MM.1S (cell line): ENCODE measurements at regions not wholly inside any gene's neighbourhood (a gene's known extent, or its start where the extent isn't known, plus 50 kb on each side); places are given as distances from the start of the nearest gene placed in this dataset.
A peak's percentile ranks its signal among the peaks of the same experiment; 100 is the strongest.
"Not testable (repeated sequence)": the region's sequence is repeated elsewhere in the genome, so short reads cannot be mapped to it uniquely, and the experiment has no call there.

Experiments used
- DNase-seq: peaks from one replicate; pipeline ENCODE4 v3.0.0-alpha.2; 2015
- H2AFZ ChIP-seq: fragments of 300-600 bp; sonication (generic); 2 replicates; pipeline ENCODE4 v1.6.0; 2016; ENCODE audit warnings: antibody characterized with exemption, low read length
- H3F3A ChIP-seq: fragments of 300-600 bp; sonication (generic); 2 replicates; pipeline ENCODE4 v1.6.1; 2016; ENCODE audit warnings: mild to moderate bottlenecking, antibody characterized with exemption, low read length, moderate library complexity, mixed read lengths; ENCODE audit not compliant: insufficient read depth
- H3K27ac ChIP-seq: fragments of 300-600 bp; sonication (generic); 2 replicates; pipeline ENCODE4 v1.5.1; 2016; ENCODE audit warnings: mild to moderate bottlenecking, low read length
- H3K27me3 ChIP-seq: fragments of 300-600 bp; sonication (generic); replicated peaks from 2 replicates; pipeline ENCODE4 v1.6.0; 2016; ENCODE audit warnings: low read length; ENCODE audit not compliant: insufficient read depth
- H3K36me3 ChIP-seq: fragments of 300-600 bp; sonication (generic); replicated peaks from 2 replicates; pipeline ENCODE4 v1.6.1; 2016; ENCODE audit warnings: mild to moderate bottlenecking, low read length, mixed read lengths; ENCODE audit not compliant: insufficient read depth
- H3K4me1 ChIP-seq: fragments of 300-600 bp; sonication (generic); 2 replicates; pipeline ENCODE4 v1.6.1; 2016; ENCODE audit warnings: low read length, mixed read lengths
- H3K4me2 ChIP-seq: fragments of 300-600 bp; sonication (generic); 2 replicates; pipeline ENCODE4 v1.6.0; 2016; ENCODE audit warnings: low read depth, low read length
- H3K4me3 ChIP-seq: fragments of 300-600 bp; sonication (generic); 2 replicates; pipeline ENCODE4 v1.5.1; 2016; ENCODE audit warnings: low read length, mixed read lengths
- H3K79me2 ChIP-seq: fragments of 300-600 bp; sonication (generic); 2 replicates; pipeline ENCODE4 v1.6.1; 2016; ENCODE audit warnings: mixed run types, low read length, mixed read lengths
- H3K9ac ChIP-seq: fragments of 300-600 bp; sonication (generic); 2 replicates; pipeline ENCODE4 v1.6.1; 2016; ENCODE audit warnings: low read length, mixed read lengths
- H3K9me2 ChIP-seq: fragments of 300-600 bp; sonication (generic); replicated peaks from 2 replicates; pipeline ENCODE4 v1.6.1; 2016; ENCODE audit warnings: mild to moderate bottlenecking, low read length, mixed read lengths; ENCODE audit not compliant: insufficient read depth
- H3K9me3 ChIP-seq: fragments of 300-600 bp; sonication (generic); replicated peaks from 2 replicates; pipeline ENCODE4 v1.6.1; 2016; ENCODE audit warnings: mild to moderate bottlenecking, low read length, mixed read lengths; ENCODE audit not compliant: insufficient read depth
- H4K20me1 ChIP-seq: fragments of 300-600 bp; sonication (generic); 2 replicates; pipeline ENCODE4 v1.6.1; 2016; ENCODE audit warnings: mild to moderate bottlenecking, low read length, moderate library complexity, mixed read lengths; ENCODE audit not compliant: insufficient read depth
- EZH2 ChIP-seq: fragments of 300-600 bp; sonication (generic); optimal IDR thresholded peaks from 2 replicates; pipeline ENCODE3; 2017; ENCODE audit warnings: low read depth, mild to moderate bottlenecking, antibody characterized with exemption, low read length, mixed read lengths
- EZH2phosphoT487 ChIP-seq: fragments of 300-600 bp; sonication (generic); IDR thresholded peaks from 2 replicates; pipeline ENCODE4 v1.6.1; 2018; ENCODE audit warnings: antibody characterized with exemption, low read length
- TF ChIP-seq, protein P1 (sequence below): fragments of 300-600 bp; sonication (generic); IDR thresholded peaks from 2 replicates; pipeline ENCODE4 v1.5.1; 2016; ENCODE audit warnings: antibody characterized with exemption, low read length, mixed read lengths

DNA sequence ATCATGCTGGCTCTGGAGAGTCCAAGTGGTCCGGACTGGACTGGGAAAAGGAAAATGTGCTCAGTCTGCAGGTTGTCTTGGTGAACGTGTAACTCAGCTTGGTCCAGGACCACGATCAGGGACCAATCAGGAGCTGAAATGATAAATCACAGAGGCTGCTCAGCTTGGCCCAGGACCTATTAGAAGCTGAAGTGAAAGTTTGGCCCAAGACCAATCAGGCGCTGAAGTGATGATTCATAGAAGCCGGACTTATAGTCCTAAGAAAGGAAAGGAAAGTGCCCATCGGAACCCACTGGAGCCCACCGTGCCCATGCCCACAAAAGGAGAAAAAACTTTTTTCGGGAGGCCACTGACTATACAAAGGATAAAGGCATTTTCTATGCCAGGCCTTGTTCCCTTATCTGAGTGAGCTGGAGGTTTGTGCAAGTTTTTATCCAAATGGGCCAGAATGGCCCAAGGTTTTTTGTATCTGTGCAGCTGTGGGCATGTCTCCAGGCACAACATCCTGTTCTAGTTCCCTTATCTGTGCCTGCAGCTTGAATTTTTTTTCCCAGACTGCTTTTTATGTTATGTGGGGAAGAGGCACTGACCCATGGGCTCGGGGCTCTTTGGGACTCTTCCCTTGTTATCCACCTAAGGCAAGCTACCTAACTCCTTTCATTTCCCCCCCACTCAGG is 194.4 kb downstream of the FAM133A start:
- Histone ChIP-seq H3K36me3 (no peaks in the 10 kb centered on the region), H3K27me3 (no peaks in the 10 kb centered on the region), H3K27ac (no peak overlapping the region), H3K9me3 (no peaks in the 10 kb centered on the region), H3F3A (no peaks in the 10 kb centered on the region), H3K9me2 (no peaks in the 10 kb centered on the region), H3K4me1 (no peaks in the 10 kb centered on the region), H3K9ac (no peak overlapping the region), H3K79me2 (no peaks in the 10 kb centered on the region), H4K20me1 (no peaks in the 10 kb centered on the region), H2AFZ (no peak overlapping the region), H3K4me3 (no peak overlapping the region), H3K4me2 (no peak overlapping the region)
- DNase-seq, result no peak
- TF ChIP-seq EZH2 (no peak), EZH2phosphoT487 (no peak)
- TF ChIP-seq, protein P1, sequence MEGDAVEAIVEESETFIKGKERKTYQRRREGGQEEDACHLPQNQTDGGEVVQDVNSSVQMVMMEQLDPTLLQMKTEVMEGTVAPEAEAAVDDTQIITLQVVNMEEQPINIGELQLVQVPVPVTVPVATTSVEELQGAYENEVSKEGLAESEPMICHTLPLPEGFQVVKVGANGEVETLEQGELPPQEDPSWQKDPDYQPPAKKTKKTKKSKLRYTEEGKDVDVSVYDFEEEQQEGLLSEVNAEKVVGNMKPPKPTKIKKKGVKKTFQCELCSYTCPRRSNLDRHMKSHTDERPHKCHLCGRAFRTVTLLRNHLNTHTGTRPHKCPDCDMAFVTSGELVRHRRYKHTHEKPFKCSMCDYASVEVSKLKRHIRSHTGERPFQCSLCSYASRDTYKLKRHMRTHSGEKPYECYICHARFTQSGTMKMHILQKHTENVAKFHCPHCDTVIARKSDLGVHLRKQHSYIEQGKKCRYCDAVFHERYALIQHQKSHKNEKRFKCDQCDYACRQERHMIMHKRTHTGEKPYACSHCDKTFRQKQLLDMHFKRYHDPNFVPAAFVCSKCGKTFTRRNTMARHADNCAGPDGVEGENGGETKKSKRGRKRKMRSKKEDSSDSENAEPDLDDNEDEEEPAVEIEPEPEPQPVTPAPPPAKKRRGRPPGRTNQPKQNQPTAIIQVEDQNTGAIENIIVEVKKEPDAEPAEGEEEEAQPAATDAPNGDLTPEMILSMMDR, result no peak

DNA sequence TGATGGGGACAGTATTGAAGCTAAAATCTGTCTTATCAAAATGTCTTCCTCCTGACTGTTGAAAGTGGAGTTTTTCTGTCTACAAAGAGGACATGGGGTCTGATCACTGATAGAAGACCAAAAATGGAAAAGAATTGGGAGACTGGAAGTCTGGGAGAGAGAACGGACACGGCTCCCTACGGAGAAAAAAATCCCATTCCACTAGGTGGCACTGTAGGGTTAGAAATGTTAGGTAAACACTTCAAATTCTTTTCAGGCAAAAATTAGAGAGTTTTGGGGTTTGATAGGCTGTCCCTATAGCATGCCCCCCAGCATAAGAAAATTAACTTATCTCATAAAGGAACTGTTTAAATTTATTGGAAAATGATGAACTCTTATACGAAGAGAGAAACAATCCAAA is 200.5 kb downstream of the FAM133A start:
- Histone ChIP-seq H3K9me2 (no peaks in the 10 kb centered on the region), H3K9ac (no peak overlapping the region), H3K27me3 (no peaks in the 10 kb centered on the region), H2AFZ (no peak overlapping the region), H3K4me2 (no peak overlapping the region), H3K79me2 (no peaks in the 10 kb centered on the region), H4K20me1 (no peaks in the 10 kb centered on the region), H3K27ac (no peak overlapping the region), H3F3A (no peaks in the 10 kb centered on the region), H3K9me3 (no peaks in the 10 kb centered on the region), H3K4me3 (no peak overlapping the region), H3K4me1 (no peaks in the 10 kb centered on the region), H3K36me3 (no peaks in the 10 kb centered on the region)
- DNase-seq, result peak; percentile 40
- TF ChIP-seq EZH2, result no peak
- TF ChIP-seq, protein P1, result peak; percentile 67
- TF ChIP-seq EZH2phosphoT487, result no peak

DNA sequence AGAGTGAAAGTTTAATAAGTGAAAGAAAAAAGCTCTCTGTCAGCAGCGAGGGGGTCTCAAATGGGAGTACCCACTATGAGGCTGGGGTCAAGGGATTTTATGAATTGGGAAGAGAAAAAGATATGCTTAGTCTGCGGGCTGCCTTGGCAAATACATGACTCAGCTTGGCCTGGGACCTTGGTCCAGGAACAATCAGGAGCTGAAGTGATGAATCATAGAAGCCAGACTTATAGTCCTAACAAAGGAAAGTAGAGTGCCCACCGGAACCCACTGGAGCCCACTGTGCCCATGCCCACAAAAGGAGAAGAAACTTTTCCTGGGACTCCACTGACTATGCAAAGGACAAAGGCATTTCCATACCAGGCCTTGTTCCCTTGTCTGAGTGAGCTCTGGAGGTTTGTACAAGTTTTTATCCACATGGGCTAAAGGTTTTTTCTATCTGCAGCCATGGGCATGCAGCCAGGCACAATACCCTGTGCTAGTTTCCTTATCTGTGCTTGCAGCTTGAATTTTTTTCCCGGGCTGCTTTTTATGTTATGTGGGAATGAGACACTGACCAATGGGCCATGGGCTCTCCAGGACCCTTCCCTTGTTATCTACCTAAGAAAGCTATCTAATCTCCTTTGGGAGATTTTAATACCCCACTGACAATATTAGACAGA is 201.7 kb downstream of the FAM133A start:
- Histone ChIP-seq H3K9me2 (no peaks in the 10 kb centered on the region), H3K4me1 (no peaks in the 10 kb centered on the region), H4K20me1 (no peaks in the 10 kb centered on the region), H3K27ac (no peak overlapping the region), H3F3A (no peaks in the 10 kb centered on the region), H2AFZ (no peak overlapping the region), H3K9me3 (no peaks in the 10 kb centered on the region), H3K27me3 (no peaks in the 10 kb centered on the region), H3K79me2 (no peaks in the 10 kb centered on the region), H3K4me3 (no peak overlapping the region), H3K36me3 (no peaks in the 10 kb centered on the region), H3K4me2 (no peak overlapping the region), H3K9ac (no peak overlapping the region)
- DNase-seq, result no peak
- TF ChIP-seq EZH2 (no peak), EZH2phosphoT487 (no peak)
- TF ChIP-seq, protein P1, result no peak

DNA sequence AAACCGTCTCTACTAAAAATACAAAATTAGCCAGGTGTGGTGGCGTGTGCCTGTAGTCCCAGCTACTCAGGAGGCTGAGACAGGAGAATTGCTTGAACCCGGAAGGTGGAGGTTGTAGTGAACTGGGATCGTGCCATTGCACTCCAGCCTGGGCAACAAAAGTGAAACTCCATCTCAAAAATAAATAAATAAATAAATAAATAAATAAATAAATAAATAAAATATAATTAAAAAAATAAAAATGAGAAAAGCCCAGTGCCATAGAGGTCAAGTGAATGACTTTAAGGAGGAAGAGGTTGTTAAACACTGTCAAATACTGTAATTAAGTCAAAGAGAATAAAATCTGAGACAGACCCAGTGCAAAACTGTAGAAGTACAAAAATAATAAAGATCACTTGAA is 247.0 kb downstream of the FAM133A start:
- H3K27me3 ChIP-seq, H3K9ac ChIP-seq, H3K9me3 ChIP-seq, H3F3A ChIP-seq, H3K4me1 ChIP-seq, H4K20me1 ChIP-seq, H3K27ac ChIP-seq, DNase-seq, H2AFZ ChIP-seq, H3K36me3 ChIP-seq, H3K4me3 ChIP-seq, H3K4me2 ChIP-seq, H3K9me2 ChIP-seq, H3K79me2 ChIP-seq: not testable (repeated sequence)
